HepG2 (cell line): ENCODE measurements at regions not wholly inside any gene's neighbourhood (a gene's known extent, or its start where the extent isn't known, plus 50 kb on each side); places are given as distances from the start of the nearest gene placed in this dataset.
A peak's percentile ranks its signal among the peaks of the same experiment; 100 is the strongest.

Experiments used
- ERF ChIP-seq: IDR thresholded peaks from 2 replicates; pipeline ENCODE4 v1.6.1; 2018; ENCODE audit warnings: missing biosample characterization, missing genetic modification reagents
- JUND ChIP-seq: sonication (generic); formaldehyde crosslinking; IDR thresholded peaks from 2 replicates; pipeline ENCODE4 v1.8.0; 2022; ENCODE audit warnings: mild to moderate bottlenecking, missing genetic modification reagents
- PLSCR1 ChIP-seq: sonication (generic); formaldehyde crosslinking; IDR thresholded peaks from 2 replicates; pipeline ENCODE4 v1.5.0; 2020; ENCODE audit warnings: missing genetic modification reagents, mild to moderate bottlenecking, borderline replicate concordance
- RAD21 ChIP-seq: fragments of 450-650 bp; formaldehyde crosslinking; IDR thresholded peaks from 2 replicates; pipeline ENCODE4 v1.5.0; 2020; ENCODE audit warnings: mild to moderate bottlenecking
- RARG ChIP-seq: sonication (generic); formaldehyde crosslinking; IDR thresholded peaks from 2 replicates; pipeline ENCODE4 v1.4.0; 2020; ENCODE audit warnings: low read depth, mild to moderate bottlenecking, missing genetic modification reagents
- SCMH1 ChIP-seq: sonication (generic); formaldehyde crosslinking; IDR thresholded peaks from 2 replicates; pipeline ENCODE4 v1.9.0; 2021; ENCODE audit warnings: missing genetic modification reagents, mild to moderate bottlenecking, borderline replicate concordance
- TERF1 ChIP-seq: sonication (generic); formaldehyde crosslinking; IDR thresholded peaks from 2 replicates; pipeline ENCODE4 v1.8.0; 2022; ENCODE audit warnings: mild to moderate bottlenecking, missing genetic modification reagents, moderate library complexity
- ZMYM4 ChIP-seq: sonication (generic); formaldehyde crosslinking; IDR thresholded peaks from 2 replicates; pipeline ENCODE4 v1.8.1; 2023; ENCODE audit warnings: mild to moderate bottlenecking, missing genetic modification reagents
- ZSCAN9 ChIP-seq: IDR thresholded peaks from 2 replicates; pipeline ENCODE4 v1.6.1; 2016; ENCODE audit warnings: borderline replicate concordance
- TF ChIP-seq, protein P1 (sequence below): sonication (generic); formaldehyde crosslinking; IDR thresholded peaks from 2 replicates; pipeline ENCODE4 v1.8.0; 2022; ENCODE audit warnings: mild to moderate bottlenecking, missing genetic modification reagents, borderline replicate concordance
- TF ChIP-seq, protein P2 (sequence below): sonication (generic); formaldehyde crosslinking; IDR thresholded peaks from 2 replicates; pipeline ENCODE4 v1.5.1; 2020; ENCODE audit warnings: mild to moderate bottlenecking, missing genetic modification reagents, moderate library complexity
- TF ChIP-seq, protein P3 (sequence below): sonication (generic); formaldehyde crosslinking; conservative IDR thresholded peaks from 2 replicates; pipeline ENCODE4 v1.8.1; 2023; ENCODE audit warnings: missing genetic modification reagents
- TF ChIP-seq, protein P4 (sequence below): sonication (generic); formaldehyde crosslinking; IDR thresholded peaks from 2 replicates; pipeline ENCODE4 v1.5.0; 2020; ENCODE audit warnings: missing genetic modification reagents
- TF ChIP-seq, protein P5 (sequence below): IDR thresholded peaks from 2 replicates; pipeline ENCODE4 v1.6.1; 2016; ENCODE audit warnings: low read depth

- TF ChIP-seq PLSCR1 (CRISPR knock-in tag) (no peak), RARG (CRISPR knock-in tag) (no peak), ERF (CRISPR knock-in tag) (0 out of 2 replicates have a peak, but pooled peaks have one; percentile 27), RAD21 (CRISPR knock-in tag) (no peak), ZMYM4 (CRISPR knock-in tag) (peak; percentile 58; the same call in 1 of the 2 replicates), TERF1 (CRISPR knock-in tag) (no peak), ZSCAN9 (peak; percentile 20; the same call in 1 of the 2 replicates), SCMH1 (CRISPR knock-in tag) (no peak), JUND (no peak)
- TF ChIP-seq, protein P1, sequence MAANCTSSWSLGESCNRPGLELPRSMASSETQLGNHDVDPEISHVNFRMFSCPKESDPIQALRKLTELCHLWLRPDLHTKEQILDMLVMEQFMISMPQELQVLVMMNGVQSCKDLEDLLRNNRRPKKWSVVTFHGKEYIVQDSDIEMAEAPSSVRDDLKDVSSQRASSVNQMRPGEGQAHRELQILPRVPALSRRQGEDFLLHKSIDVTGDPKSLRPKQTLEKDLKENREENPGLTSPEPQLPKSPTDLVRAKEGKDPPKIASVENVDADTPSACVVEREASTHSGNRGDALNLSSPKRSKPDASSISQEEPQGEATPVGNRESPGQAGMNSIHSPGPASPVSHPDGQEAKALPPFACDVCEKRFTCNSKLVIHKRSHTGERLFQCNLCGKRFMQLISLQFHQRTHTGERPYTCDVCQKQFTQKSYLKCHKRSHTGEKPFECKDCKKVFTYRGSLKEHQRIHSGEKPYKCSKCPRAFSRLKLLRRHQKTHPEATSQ (CRISPR knock-in tag) = peak; percentile 69; the same call in 1 of the 2 replicates
- TF ChIP-seq, protein P2, sequence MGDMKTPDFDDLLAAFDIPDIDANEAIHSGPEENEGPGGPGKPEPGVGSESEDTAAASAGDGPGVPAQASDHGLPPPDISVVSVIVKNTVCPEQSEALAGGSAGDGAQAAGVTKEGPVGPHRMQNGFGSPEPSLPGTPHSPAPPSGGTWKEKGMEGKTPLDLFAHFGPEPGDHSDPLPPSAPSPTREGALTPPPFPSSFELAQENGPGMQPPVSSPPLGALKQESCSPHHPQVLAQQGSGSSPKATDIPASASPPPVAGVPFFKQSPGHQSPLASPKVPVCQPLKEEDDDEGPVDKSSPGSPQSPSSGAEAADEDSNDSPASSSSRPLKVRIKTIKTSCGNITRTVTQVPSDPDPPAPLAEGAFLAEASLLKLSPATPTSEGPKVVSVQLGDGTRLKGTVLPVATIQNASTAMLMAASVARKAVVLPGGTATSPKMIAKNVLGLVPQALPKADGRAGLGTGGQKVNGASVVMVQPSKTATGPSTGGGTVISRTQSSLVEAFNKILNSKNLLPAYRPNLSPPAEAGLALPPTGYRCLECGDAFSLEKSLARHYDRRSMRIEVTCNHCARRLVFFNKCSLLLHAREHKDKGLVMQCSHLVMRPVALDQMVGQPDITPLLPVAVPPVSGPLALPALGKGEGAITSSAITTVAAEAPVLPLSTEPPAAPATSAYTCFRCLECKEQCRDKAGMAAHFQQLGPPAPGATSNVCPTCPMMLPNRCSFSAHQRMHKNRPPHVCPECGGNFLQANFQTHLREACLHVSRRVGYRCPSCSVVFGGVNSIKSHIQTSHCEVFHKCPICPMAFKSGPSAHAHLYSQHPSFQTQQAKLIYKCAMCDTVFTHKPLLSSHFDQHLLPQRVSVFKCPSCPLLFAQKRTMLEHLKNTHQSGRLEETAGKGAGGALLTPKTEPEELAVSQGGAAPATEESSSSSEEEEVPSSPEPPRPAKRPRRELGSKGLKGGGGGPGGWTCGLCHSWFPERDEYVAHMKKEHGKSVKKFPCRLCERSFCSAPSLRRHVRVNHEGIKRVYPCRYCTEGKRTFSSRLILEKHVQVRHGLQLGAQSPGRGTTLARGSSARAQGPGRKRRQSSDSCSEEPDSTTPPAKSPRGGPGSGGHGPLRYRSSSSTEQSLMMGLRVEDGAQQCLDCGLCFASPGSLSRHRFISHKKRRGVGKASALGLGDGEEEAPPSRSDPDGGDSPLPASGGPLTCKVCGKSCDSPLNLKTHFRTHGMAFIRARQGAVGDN (CRISPR knock-in tag) = peak; percentile 90
- TF ChIP-seq, protein P3, sequence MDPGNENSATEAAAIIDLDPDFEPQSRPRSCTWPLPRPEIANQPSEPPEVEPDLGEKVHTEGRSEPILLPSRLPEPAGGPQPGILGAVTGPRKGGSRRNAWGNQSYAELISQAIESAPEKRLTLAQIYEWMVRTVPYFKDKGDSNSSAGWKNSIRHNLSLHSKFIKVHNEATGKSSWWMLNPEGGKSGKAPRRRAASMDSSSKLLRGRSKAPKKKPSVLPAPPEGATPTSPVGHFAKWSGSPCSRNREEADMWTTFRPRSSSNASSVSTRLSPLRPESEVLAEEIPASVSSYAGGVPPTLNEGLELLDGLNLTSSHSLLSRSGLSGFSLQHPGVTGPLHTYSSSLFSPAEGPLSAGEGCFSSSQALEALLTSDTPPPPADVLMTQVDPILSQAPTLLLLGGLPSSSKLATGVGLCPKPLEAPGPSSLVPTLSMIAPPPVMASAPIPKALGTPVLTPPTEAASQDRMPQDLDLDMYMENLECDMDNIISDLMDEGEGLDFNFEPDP = no peak
- TF ChIP-seq, protein P4, sequence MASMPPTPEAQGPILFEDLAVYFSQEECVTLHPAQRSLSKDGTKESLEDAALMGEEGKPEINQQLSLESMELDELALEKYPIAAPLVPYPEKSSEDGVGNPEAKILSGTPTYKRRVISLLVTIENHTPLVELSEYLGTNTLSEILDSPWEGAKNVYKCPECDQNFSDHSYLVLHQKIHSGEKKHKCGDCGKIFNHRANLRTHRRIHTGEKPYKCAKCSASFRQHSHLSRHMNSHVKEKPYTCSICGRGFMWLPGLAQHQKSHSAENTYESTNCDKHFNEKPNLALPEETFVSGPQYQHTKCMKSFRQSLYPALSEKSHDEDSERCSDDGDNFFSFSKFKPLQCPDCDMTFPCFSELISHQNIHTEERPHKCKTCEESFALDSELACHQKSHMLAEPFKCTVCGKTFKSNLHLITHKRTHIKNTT (CRISPR knock-in tag) = 0 out of 2 replicates have a peak, but pooled peaks have one; percentile 32
- TF ChIP-seq, protein P5, sequence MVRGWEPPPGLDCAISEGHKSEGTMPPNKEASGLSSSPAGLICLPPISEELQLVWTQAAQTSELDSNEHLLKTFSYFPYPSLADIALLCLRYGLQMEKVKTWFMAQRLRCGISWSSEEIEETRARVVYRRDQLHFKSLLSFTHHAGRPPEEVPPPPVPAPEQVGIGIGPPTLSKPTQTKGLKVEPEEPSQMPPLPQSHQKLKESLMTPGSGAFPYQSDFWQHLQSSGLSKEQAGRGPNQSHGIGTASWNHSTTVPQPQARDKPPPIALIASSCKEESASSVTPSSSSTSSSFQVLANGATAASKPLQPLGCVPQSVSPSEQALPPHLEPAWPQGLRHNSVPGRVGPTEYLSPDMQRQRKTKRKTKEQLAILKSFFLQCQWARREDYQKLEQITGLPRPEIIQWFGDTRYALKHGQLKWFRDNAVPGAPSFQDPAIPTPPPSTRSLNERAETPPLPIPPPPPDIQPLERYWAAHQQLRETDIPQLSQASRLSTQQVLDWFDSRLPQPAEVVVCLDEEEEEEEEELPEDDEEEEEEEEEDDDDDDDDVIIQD = no peak
Measured at GRCh38 chr14:50003213-50004021, 110.5 kb downstream of the ARF6 start (continued).
